ENCODE measurements at regions not wholly inside any gene's neighbourhood (a gene's known extent, or its start where the extent isn't known, plus 50 kb on each side); places are given as distances from the start of the nearest gene placed in this dataset.

DNA sequence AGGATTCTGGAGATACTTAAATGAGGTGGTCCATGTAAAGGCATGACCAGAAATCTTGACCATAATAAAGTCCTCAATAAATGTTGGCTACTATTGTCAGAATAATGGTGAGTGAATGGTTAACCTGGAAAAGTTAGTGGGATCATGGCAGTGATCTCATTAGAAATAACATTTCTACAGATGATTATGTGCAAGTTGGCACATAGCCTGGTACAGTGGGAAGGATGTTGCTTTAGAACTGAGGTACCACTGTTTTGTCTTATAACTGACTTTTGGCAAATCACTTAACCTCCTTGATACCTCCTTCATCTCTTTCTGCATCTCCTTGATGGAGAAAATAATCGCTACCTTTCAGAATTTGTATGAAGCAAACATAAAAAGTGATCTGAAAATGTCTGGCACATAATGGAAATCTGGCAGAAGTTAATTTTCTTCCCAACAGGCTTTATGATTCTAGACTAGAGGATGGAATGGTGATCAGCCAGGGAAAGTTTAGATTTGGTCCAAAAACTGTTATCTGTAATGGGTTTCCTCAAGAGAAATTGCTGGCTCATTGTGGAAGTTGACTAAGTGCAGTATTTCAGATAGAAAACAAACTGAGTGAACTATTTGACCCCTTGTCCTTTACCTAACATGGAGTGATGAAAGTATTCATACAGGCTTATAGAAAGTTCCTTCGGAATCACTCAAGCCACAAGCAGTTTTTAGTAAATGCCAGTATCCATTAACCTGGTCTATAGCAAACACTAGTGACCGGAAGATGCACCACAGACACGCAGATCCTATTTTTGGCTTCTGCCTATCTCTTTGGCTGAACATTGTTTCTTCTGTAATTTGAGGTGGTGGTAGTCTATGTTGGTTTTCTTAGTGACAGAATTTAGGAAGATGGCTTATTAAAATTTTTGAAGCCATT, 449.6 kb upstream of the TGFBR2 start:
- Mint-ChIP-seq H3K4me1 (no peaks in the 10 kb centered on the region), H3K27me3 (ENCODE audit: insufficient read depth, low read depth, poor library complexity) (no peaks in the 10 kb centered on the region), H3K9me3 (peaks cover 3% of the 10 kb centered on the region; the same call in 2 of the 3 replicates), H3K36me3 (ENCODE audit: low read depth) (no peaks in the 10 kb centered on the region), H3K4me3 (no peak overlapping the region), H3K27ac (no peak overlapping the region)
- no peaks in the 10 kb centered on the region for H3K36me3 ChIP-seq (ENCODE audit: insufficient read depth)
- H3K79me2 ChIP-seq (replicated peaks; ENCODE audit: insufficient read depth), result no peaks in the 10 kb centered on the region
- H3K27ac ChIP-seq (ENCODE audit: low read depth), result no peak overlapping the region
- H3K4me1 ChIP-seq (ENCODE audit: insufficient read depth), result no peaks in the 10 kb centered on the region
- H3K4me3 ChIP-seq, result no peak overlapping the region
- ATAC-seq (no peak), DNase-seq (ENCODE audit: low spot score) (no peak)
- H3F3A ChIP-seq (replicated peaks; ENCODE audit: low read depth), result no peaks in the 10 kb centered on the region
- H3K27me3 ChIP-seq (ENCODE audit: insufficient read depth), result no peaks in the 10 kb centered on the region
- H2AFZ ChIP-seq, result no peak overlapping the region
- no peaks in the 10 kb centered on the region for H4K20me1 ChIP-seq (replicated peaks; ENCODE audit: insufficient read depth)
- TF ChIP-seq EZH2 (IDR thresholded peaks at IDR 0.05; ENCODE audit: low read depth, unreplicated experiment), result no peak
- TF ChIP-seq EZH2phosphoT487 (IDR thresholded peaks at IDR 0.05; ENCODE audit: unreplicated experiment), result no peak
- TF ChIP-seq JUNB (IDR thresholded peaks at IDR 0.05; ENCODE audit: unreplicated experiment), result no peak
- TF ChIP-seq, protein P1, sequence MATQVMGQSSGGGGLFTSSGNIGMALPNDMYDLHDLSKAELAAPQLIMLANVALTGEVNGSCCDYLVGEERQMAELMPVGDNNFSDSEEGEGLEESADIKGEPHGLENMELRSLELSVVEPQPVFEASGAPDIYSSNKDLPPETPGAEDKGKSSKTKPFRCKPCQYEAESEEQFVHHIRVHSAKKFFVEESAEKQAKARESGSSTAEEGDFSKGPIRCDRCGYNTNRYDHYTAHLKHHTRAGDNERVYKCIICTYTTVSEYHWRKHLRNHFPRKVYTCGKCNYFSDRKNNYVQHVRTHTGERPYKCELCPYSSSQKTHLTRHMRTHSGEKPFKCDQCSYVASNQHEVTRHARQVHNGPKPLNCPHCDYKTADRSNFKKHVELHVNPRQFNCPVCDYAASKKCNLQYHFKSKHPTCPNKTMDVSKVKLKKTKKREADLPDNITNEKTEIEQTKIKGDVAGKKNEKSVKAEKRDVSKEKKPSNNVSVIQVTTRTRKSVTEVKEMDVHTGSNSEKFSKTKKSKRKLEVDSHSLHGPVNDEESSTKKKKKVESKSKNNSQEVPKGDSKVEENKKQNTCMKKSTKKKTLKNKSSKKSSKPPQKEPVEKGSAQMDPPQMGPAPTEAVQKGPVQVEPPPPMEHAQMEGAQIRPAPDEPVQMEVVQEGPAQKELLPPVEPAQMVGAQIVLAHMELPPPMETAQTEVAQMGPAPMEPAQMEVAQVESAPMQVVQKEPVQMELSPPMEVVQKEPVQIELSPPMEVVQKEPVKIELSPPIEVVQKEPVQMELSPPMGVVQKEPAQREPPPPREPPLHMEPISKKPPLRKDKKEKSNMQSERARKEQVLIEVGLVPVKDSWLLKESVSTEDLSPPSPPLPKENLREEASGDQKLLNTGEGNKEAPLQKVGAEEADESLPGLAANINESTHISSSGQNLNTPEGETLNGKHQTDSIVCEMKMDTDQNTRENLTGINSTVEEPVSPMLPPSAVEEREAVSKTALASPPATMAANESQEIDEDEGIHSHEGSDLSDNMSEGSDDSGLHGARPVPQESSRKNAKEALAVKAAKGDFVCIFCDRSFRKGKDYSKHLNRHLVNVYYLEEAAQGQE (IDR thresholded peaks at IDR 0.05; ENCODE audit: unreplicated experiment), result no peak
- no peak for TF ChIP-seq STAT1 (IDR thresholded peaks at IDR 0.05; ENCODE audit: unreplicated experiment)
- TF ChIP-seq CREB1 (CRISPR knock-in tag; IDR thresholded peaks at IDR 0.05; ENCODE audit: low read depth), result no peak
- TF ChIP-seq ZNF114 (CRISPR knock-in tag; IDR thresholded peaks at IDR 0.05), result no peak
- TF ChIP-seq, protein P2, sequence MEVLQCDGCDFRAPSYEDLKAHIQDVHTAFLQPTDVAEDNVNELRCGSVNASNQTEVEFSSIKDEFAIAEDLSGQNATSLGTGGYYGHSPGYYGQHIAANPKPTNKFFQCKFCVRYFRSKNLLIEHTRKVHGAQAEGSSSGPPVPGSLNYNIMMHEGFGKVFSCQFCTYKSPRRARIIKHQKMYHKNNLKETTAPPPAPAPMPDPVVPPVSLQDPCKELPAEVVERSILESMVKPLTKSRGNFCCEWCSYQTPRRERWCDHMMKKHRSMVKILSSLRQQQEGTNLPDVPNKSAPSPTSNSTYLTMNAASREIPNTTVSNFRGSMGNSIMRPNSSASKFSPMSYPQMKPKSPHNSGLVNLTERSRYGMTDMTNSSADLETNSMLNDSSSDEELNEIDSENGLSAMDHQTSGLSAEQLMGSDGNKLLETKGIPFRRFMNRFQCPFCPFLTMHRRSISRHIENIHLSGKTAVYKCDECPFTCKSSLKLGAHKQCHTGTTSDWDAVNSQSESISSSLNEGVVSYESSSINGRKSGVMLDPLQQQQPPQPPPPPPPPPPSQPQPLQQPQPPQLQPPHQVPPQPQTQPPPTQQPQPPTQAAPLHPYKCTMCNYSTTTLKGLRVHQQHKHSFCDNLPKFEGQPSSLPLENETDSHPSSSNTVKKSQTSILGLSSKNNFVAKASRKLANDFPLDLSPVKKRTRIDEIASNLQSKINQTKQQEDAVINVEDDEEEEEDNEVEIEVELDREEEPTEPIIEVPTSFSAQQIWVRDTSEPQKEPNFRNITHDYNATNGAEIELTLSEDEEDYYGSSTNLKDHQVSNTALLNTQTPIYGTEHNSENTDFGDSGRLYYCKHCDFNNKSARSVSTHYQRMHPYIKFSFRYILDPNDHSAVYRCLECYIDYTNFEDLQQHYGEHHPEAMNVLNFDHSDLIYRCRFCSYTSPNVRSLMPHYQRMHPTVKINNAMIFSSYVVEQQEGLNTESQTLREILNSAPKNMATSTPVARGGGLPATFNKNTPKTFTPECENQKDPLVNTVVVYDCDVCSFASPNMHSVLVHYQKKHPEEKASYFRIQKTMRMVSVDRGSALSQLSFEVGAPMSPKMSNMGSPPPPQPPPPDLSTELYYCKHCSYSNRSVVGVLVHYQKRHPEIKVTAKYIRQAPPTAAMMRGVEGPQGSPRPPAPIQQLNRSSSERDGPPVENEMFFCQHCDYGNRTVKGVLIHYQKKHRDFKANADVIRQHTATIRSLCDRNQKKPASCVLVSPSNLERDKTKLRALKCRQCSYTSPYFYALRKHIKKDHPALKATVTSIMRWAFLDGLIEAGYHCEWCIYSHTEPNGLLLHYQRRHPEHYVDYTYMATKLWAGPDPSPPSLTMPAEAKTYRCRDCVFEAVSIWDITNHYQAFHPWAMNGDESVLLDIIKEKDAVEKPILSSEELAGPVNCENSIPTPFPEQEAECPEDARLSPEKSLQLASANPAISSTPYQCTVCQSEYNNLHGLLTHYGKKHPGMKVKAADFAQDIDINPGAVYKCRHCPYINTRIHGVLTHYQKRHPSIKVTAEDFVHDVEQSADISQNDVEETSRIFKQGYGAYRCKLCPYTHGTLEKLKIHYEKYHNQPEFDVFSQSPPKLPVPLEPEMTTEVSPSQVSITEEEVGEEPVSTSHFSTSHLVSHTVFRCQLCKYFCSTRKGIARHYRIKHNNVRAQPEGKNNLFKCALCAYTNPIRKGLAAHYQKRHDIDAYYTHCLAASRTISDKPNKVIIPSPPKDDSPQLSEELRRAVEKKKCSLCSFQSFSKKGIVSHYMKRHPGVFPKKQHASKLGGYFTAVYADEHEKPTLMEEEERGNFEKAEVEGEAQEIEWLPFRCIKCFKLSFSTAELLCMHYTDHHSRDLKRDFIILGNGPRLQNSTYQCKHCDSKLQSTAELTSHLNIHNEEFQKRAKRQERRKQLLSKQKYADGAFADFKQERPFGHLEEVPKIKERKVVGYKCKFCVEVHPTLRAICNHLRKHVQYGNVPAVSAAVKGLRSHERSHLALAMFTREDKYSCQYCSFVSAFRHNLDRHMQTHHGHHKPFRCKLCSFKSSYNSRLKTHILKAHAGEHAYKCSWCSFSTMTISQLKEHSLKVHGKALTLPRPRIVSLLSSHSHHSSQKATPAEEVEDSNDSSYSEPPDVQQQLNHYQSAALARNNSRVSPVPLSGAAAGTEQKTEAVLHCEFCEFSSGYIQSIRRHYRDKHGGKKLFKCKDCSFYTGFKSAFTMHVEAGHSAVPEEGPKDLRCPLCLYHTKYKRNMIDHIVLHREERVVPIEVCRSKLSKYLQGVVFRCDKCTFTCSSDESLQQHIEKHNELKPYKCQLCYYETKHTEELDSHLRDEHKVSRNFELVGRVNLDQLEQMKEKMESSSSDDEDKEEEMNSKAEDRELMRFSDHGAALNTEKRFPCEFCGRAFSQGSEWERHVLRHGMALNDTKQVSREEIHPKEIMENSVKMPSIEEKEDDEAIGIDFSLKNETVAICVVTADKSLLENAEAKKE (CRISPR knock-in tag; IDR thresholded peaks at IDR 0.05), result no peak
- TF ChIP-seq NANOG (IDR thresholded peaks at IDR 0.05; ENCODE audit: borderline replicate concordance), result no peak
- TF ChIP-seq, protein P3, sequence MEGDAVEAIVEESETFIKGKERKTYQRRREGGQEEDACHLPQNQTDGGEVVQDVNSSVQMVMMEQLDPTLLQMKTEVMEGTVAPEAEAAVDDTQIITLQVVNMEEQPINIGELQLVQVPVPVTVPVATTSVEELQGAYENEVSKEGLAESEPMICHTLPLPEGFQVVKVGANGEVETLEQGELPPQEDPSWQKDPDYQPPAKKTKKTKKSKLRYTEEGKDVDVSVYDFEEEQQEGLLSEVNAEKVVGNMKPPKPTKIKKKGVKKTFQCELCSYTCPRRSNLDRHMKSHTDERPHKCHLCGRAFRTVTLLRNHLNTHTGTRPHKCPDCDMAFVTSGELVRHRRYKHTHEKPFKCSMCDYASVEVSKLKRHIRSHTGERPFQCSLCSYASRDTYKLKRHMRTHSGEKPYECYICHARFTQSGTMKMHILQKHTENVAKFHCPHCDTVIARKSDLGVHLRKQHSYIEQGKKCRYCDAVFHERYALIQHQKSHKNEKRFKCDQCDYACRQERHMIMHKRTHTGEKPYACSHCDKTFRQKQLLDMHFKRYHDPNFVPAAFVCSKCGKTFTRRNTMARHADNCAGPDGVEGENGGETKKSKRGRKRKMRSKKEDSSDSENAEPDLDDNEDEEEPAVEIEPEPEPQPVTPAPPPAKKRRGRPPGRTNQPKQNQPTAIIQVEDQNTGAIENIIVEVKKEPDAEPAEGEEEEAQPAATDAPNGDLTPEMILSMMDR (conservative IDR thresholded peaks at IDR 0.05; ENCODE audit: low read depth in 2 of 2), result no peak
- H3K4me2 ChIP-seq, result no peak overlapping the region
- H3K9me2 ChIP-seq (ENCODE audit: insufficient read depth), result no peaks in the 10 kb centered on the region

Data from GM23338 (cell line).